Hematopoietic multipotent progenitor cell treated with erythropoietin and hydrocortisone succinate and interleukin-3 and kit ligand, for 8 days (in vitro differentiated cells): ENCODE measurements at regions not wholly inside any gene's neighbourhood (a gene's known extent, or its start where the extent isn't known, plus 50 kb on each side); places are given as distances from the start of the nearest gene placed in this dataset.

ENCODE experiments used
- DNase-seq: peaks from one replicate; pipeline ENCODE4 v3.0.0-alpha.2; 2015

GRCh38 chrX:30504309-30504708 is 73.3 kb downstream of the TASL start:
- peak; percentile 39 for DNase-seq

- DNase-seq: no peak
Measured at GRCh38 chrX:30495468-30495867, 82.1 kb downstream of the TASL start.

GRCh38 chrX:30493348-30493747 is 84.2 kb downstream of the TASL start:
- no peak for DNase-seq

- DNase-seq: no peak
Measured at GRCh38 chrX:30489323-30489722, 88.2 kb downstream of the TASL start.

GRCh38 chrX:30488092-30488491 is 89.5 kb downstream of the TASL start:
- DNase-seq: no peak

GRCh38 chrX:30483996-30484395 is 93.6 kb downstream of the TASL start:
- DNase-seq: no peak

GRCh38 chrX:30468471-30468870 is 109.1 kb downstream of the TASL start:
- no peak for DNase-seq
